ENCODE measurements at regions not wholly inside any gene's neighbourhood (a gene's known extent, or its start where the extent isn't known, plus 50 kb on each side); places are given as distances from the start of the nearest gene placed in this dataset.

DNA sequence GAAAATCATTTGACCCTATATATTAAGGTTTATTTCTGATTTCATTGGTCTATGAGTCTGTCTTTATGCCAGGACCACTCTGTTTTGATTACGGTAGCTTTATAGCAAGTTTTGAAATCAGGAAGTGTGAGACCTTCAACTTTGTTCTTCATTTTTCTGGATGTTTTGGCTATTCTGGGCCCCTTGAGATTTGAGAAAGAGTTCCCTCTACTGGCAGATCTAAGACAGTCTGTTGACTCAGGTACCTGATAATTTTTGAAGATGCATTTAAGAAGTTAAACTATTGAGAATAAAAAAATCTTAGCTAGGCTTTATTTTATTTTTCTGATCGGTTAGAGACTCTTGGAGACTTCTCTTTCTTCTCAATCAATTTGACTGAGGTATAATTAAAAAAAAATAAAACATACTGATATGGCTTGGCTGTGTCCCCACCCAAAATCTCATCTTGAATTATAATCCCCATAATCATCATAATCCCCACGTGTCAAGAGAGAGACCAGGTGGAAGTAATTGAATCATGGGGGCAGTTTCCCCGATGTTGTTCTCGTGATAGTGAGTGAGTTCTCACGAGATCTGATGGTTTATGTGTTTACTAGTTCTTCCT lies 209.2 kb downstream of the SNX10 start:
- TF ChIP-seq, protein P1, sequence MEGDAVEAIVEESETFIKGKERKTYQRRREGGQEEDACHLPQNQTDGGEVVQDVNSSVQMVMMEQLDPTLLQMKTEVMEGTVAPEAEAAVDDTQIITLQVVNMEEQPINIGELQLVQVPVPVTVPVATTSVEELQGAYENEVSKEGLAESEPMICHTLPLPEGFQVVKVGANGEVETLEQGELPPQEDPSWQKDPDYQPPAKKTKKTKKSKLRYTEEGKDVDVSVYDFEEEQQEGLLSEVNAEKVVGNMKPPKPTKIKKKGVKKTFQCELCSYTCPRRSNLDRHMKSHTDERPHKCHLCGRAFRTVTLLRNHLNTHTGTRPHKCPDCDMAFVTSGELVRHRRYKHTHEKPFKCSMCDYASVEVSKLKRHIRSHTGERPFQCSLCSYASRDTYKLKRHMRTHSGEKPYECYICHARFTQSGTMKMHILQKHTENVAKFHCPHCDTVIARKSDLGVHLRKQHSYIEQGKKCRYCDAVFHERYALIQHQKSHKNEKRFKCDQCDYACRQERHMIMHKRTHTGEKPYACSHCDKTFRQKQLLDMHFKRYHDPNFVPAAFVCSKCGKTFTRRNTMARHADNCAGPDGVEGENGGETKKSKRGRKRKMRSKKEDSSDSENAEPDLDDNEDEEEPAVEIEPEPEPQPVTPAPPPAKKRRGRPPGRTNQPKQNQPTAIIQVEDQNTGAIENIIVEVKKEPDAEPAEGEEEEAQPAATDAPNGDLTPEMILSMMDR (conservative IDR thresholded peaks at IDR 0.05 in 1 of 2, IDR thresholded peaks at IDR 0.05 in 1 of 2; ENCODE audit: low read depth in 1 of 2, low read length in 2 of 2), result peak; percentile 31 to 59
- TF ChIP-seq EZH2 (IDR thresholded peaks at IDR 0.05; ENCODE audit: low read length, missing control alignments), result no peak
